IMR-90 (cell line): ENCODE measurements at regions not wholly inside any gene's neighbourhood (a gene's known extent, or its start where the extent isn't known, plus 50 kb on each side); places are given as distances from the start of the nearest gene placed in this dataset.

Source experiments
- ATAC-seq: fragments of 200-7000 bp; cut with Tn5 transposase; 2 replicates; pipeline ENCODE4 v1.9.1; 2020; ENCODE audit warnings: low read depth, mild to moderate bottlenecking, moderate library complexity
- BruUV-seq: library from RNA; stranded (reverse); fragments of 400-500 nt; replicated peaks from 2 replicates; lab custom pipeline; 2021; lab: Mats Ljungman, UMichigan
- CTCF ChIA-PET: fragments of 300-600 bp; formaldehyde crosslinking; extraction: SDS; loops from one replicate; lab custom pipeline; 2021; ENCODE audit warnings: antibody characterized with exemption; lab: Yijun Ruan, JAX
- POLR2A ChIA-PET: fragments of 300-600 bp; sonication (Branson Sonifier 250); formaldehyde crosslinking; loops from one replicate; lab custom pipeline; 2022; ENCODE audit warnings: antibody characterized with exemption; ENCODE audit not compliant: unreplicated experiment; lab: Charles Lee
- DNase-seq: peaks from one replicate; pipeline ENCODE4 v3.0.0; 2013
- H2AFZ ChIP-seq: replicated peaks from 2 replicates; pipeline ENCODE3; 2013; ENCODE audit warnings: low read length, mild to moderate bottlenecking; ENCODE audit not compliant: poor library complexity
- H2AK5ac ChIP-seq: 2 replicates; pipeline ENCODE4 v1.6.1; 2013; ENCODE audit warnings: low read depth, low read length, inconsistent platforms
- H2AK9ac ChIP-seq: replicated peaks from 2 replicates; pipeline ENCODE3; 2013; ENCODE audit warnings: mild to moderate bottlenecking, low read depth, low read length, moderate library complexity; ENCODE audit not compliant: poor library complexity
- H2BK120ac ChIP-seq: 2 replicates; pipeline ENCODE4 v1.6.1; 2013; ENCODE audit warnings: low read depth, low read length, inconsistent platforms
- H2BK15ac ChIP-seq: 3 replicates; pipeline ENCODE4 v1.6.1; 2013; ENCODE audit warnings: low read depth, low read length, inconsistent platforms
- H2BK20ac ChIP-seq: 2 replicates; pipeline ENCODE4 v1.6.1; 2013; ENCODE audit warnings: low read depth, mild to moderate bottlenecking, inconsistent platforms, low read length, moderate library complexity
- H2BK5ac ChIP-seq: 2 replicates; pipeline ENCODE4 v1.6.1; 2013; ENCODE audit warnings: mild to moderate bottlenecking, low read depth, low read length, inconsistent platforms; ENCODE audit not compliant: poor library complexity, severe bottlenecking
- H3K14ac ChIP-seq: replicated peaks from 2 replicates; pipeline ENCODE4 v1.6.1; 2013; ENCODE audit warnings: low read depth, low read length, inconsistent platforms
- H3K18ac ChIP-seq: 2 replicates; pipeline ENCODE4 v1.6.1; 2013; ENCODE audit warnings: low read depth, low read length, control low read depth
- H3K23ac ChIP-seq: 2 replicates; pipeline ENCODE4 v1.6.1; 2013; ENCODE audit warnings: low read depth, low read length, inconsistent platforms
- H3K27ac ChIP-seq: 2 replicates; pipeline ENCODE4 v1.5.1; 2013; ENCODE audit warnings: mild to moderate bottlenecking, control low read depth, low read length; ENCODE audit not compliant: insufficient read depth
- H3K27me3 ChIP-seq: 2 replicates; pipeline ENCODE4 v1.6.1; 2013; ENCODE audit warnings: low read length; ENCODE audit not compliant: control insufficient read depth, insufficient read depth
- H3K36me3 ChIP-seq: 2 replicates; pipeline ENCODE4 v1.6.1; 2013; ENCODE audit warnings: low read length, mixed read lengths; ENCODE audit not compliant: control insufficient read depth, insufficient read depth
- H3K4ac ChIP-seq: 2 replicates; pipeline ENCODE4 v1.6.1; 2013; ENCODE audit warnings: low read depth, low read length, inconsistent platforms
- H3K4me1 ChIP-seq: 2 replicates; pipeline ENCODE4 v1.6.1; 2013; ENCODE audit warnings: low read length, mixed read lengths; ENCODE audit not compliant: control insufficient read depth, insufficient read depth
- H3K4me2 ChIP-seq: 2 replicates; pipeline ENCODE4 v1.6.1; 2013; ENCODE audit warnings: low read depth, mild to moderate bottlenecking, control low read depth, low read length, moderate library complexity
- H3K4me3 ChIP-seq: 2 replicates; pipeline ENCODE4 v1.5.1; 2013; ENCODE audit warnings: low read depth, mild to moderate bottlenecking, control low read depth, low read length, moderate library complexity; ENCODE audit not compliant: insufficient read depth
- H3K56ac ChIP-seq: 2 replicates; pipeline ENCODE4 v1.6.1; 2013; ENCODE audit warnings: low read length, inconsistent platforms; ENCODE audit not compliant: insufficient read depth; ENCODE audit errors: extremely low read depth
- H3K79me1 ChIP-seq, 2 experiments: 2 replicates each; pipeline ENCODE4 v1.6.1; 2013; ENCODE audit warnings: low read length in 2 of 2, inconsistent platforms in 1 of 2, low read depth in 1 of 2
- H3K9ac ChIP-seq: 2 replicates; pipeline ENCODE4 v1.6.1; 2013; ENCODE audit warnings: low read depth, low read length, control low read depth
- H3K9me1 ChIP-seq: 2 replicates; pipeline ENCODE4 v1.6.1; 2013; ENCODE audit warnings: low read length, inconsistent platforms; ENCODE audit not compliant: insufficient read depth
- H3K9me3 ChIP-seq: 2 replicates; pipeline ENCODE4 v1.6.1; 2013; ENCODE audit warnings: low read length; ENCODE audit not compliant: control insufficient read depth, insufficient read depth
- H4K20me1 ChIP-seq: 2 replicates; pipeline ENCODE4 v1.6.1; 2013; ENCODE audit warnings: low read length, inconsistent platforms; ENCODE audit not compliant: insufficient read depth
- H4K5ac ChIP-seq: 2 replicates; pipeline ENCODE4 v1.6.1; 2013; ENCODE audit warnings: mild to moderate bottlenecking, low read depth, low read length, control low read depth
- H4K8ac ChIP-seq, 2 experiments: 2 replicates each; pipeline ENCODE4 v1.6.1; 2013; ENCODE audit warnings: low read depth in 2 of 2, low read length in 2 of 2, control low read depth in 1 of 2, inconsistent platforms in 1 of 2
- H4K91ac ChIP-seq: 2 replicates; pipeline ENCODE4 v1.6.1; 2013; ENCODE audit warnings: low read depth, low read length, inconsistent platforms; ENCODE audit not compliant: insufficient read depth
- CEBPB ChIP-seq: IDR thresholded peaks from 2 replicates; pipeline ENCODE4 v1.6.1; 2012; ENCODE audit warnings: low read depth, low read length, improper control_type of control experiment
- CHD1 ChIP-seq: IDR thresholded peaks from 2 replicates; pipeline ENCODE4 v1.6.1; 2012; ENCODE audit warnings: low read depth, low read length, improper control_type of control experiment
- FOS ChIP-seq: fragments of 150-350 bp; IDR thresholded peaks from 2 replicates; pipeline ENCODE4 v1.6.1; 2016; ENCODE audit warnings: low read depth, low read length
- MAZ ChIP-seq: IDR thresholded peaks from 2 replicates; pipeline ENCODE4 v1.6.1; 2012; ENCODE audit warnings: low read depth, mild to moderate bottlenecking, low read length, improper control_type of control experiment, moderate library complexity, borderline replicate concordance
- MXI1 ChIP-seq: IDR thresholded peaks from 2 replicates; pipeline ENCODE4 v1.6.1; 2012; ENCODE audit warnings: low read depth, mild to moderate bottlenecking, low read length, moderate library complexity, borderline replicate concordance
- NFE2L2 ChIP-seq: fragments of 150-350 bp; IDR thresholded peaks from 2 replicates; pipeline ENCODE4 v1.6.1; 2016; ENCODE audit warnings: low read depth, mild to moderate bottlenecking, low read length
- POLR2A ChIP-seq: IDR thresholded peaks from 2 replicates; pipeline ENCODE4 v1.6.1; 2012; ENCODE audit warnings: mild to moderate bottlenecking, low read depth, low read length
- WGBS, 2 experiments: methylation state at CpG; one replicate each; pipeline versions ENCODE4 v1.1.5 to v1.1.7; 2013; ENCODE audit warnings: missing lambda C conversion rate in 2 of 2; ENCODE audit not compliant: insufficient read length in 1 of 2; ENCODE audit errors: extremely low coverage in 2 of 2; 5-methylcytosine and 5-hydroxymethylcytosine counted together
- dilution Hi-C: fragments of 300-500 bp; cut with HindIII; formaldehyde crosslinking; loops from one replicate; pipeline ENCODE4 v1.14.3; 2018; ENCODE audit warnings: low sequenced_read_pairs; ENCODE audit not compliant: unreplicated experiment
- in situ Hi-C: fragments of 300-500 bp; cut with MboI; formaldehyde crosslinking; loops from 3 replicates; pipeline ENCODE4 v1.14.3; 2019; ENCODE audit warnings: low sequenced_read_pairs, inconsistent platforms, mixed read lengths
- intact Hi-C: fragments of 100-400 bp; cut with micrococcal nuclease; formaldehyde crosslinking; loops from 2 replicates; pipeline ENCODE4 v1.10.0; 2022
- TF ChIP-seq, protein P1 (sequence below): conservative IDR thresholded peaks from 2 replicates; pipeline ENCODE4 v1.5.1; 2012; ENCODE audit warnings: mild to moderate bottlenecking, low read depth, low read length, improper control_type of control experiment
- TF ChIP-seq, protein P2 (sequence below): fragments of 150-350 bp; IDR thresholded peaks from 2 replicates; pipeline ENCODE4 v1.6.1; 2017; ENCODE audit warnings: mild to moderate bottlenecking, antibody characterized with exemption, low read length, low read depth
- TF ChIP-seq, protein P3 (sequence below): fragments of 150-350 bp; IDR thresholded peaks from 2 replicates; pipeline ENCODE4 v1.6.1; 2016; ENCODE audit warnings: low read depth, mild to moderate bottlenecking, low read length, moderate library complexity, borderline replicate concordance

DNA sequence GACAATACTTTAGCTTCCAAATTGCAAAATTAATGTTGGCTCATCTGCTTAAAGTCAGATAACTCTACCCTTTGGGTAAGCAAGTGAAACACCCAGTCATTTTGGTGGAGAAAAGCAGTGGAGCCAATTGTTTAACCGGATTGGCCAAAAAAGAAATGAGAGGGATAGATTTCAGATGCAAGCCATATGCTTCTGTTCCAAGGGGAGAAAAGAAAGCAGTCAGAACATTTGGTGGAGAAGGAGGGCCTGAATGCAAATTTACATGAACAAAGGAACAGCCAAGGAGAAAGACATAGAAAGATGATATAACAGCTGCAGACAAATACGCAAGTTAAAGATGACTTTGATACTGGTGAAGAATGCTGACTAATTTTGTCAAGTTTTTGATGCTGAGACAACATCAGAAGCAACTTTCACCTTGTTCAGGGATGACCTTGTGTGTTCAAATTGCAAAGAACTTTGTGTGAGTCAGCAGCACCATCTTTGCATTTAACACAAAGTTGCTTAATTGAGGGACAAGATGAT is 173.1 kb downstream of the TGFB2 start:
- intact Hi-C loops (no loop called here), in situ Hi-C loops (no loop called here), dilution Hi-C loops (no loop called here)
- no peak overlapping the region for H3K9ac ChIP-seq
- H3K4me1 ChIP-seq: 0 out of 2 replicates have a peak, but pooled peaks cover 1% of the 10 kb centered on the region
- no peak overlapping the region for H3K4me2 ChIP-seq
- H2AK5ac ChIP-seq: no peak overlapping the region
- H4K5ac ChIP-seq: no peak overlapping the region
- H2BK5ac ChIP-seq: no peak overlapping the region
- DNase-seq (no peak), ATAC-seq (no peak)
- no peak overlapping the region for H2BK20ac ChIP-seq
- no peaks in the 10 kb centered on the region for H3K36me3 ChIP-seq
- H3K79me1 ChIP-seq: no peaks in the 10 kb centered on the region
- no peak overlapping the region for H3K4me3 ChIP-seq
- no peaks in the 10 kb centered on the region for H3K9me3 ChIP-seq
- no peak overlapping the region for H2AK9ac ChIP-seq
- H3K27me3 ChIP-seq: no peaks in the 10 kb centered on the region
- no peaks in the 10 kb centered on the region for H3K9me1 ChIP-seq
- no peak overlapping the region for H3K56ac ChIP-seq
- H3K23ac ChIP-seq: no peak overlapping the region; the same call in 1 of the 2 replicates
- H3K18ac ChIP-seq: no peak overlapping the region
- H3K4ac ChIP-seq: no peak overlapping the region
- BruUV-seq: no TSS peak
- no peak overlapping the region for H2AFZ ChIP-seq
- no peak for TF ChIP-seq CEBPB
- TF ChIP-seq MXI1: no peak
- TF ChIP-seq CHD1: no peak
- TF ChIP-seq POLR2A: no peak
- TF ChIP-seq, protein P1, sequence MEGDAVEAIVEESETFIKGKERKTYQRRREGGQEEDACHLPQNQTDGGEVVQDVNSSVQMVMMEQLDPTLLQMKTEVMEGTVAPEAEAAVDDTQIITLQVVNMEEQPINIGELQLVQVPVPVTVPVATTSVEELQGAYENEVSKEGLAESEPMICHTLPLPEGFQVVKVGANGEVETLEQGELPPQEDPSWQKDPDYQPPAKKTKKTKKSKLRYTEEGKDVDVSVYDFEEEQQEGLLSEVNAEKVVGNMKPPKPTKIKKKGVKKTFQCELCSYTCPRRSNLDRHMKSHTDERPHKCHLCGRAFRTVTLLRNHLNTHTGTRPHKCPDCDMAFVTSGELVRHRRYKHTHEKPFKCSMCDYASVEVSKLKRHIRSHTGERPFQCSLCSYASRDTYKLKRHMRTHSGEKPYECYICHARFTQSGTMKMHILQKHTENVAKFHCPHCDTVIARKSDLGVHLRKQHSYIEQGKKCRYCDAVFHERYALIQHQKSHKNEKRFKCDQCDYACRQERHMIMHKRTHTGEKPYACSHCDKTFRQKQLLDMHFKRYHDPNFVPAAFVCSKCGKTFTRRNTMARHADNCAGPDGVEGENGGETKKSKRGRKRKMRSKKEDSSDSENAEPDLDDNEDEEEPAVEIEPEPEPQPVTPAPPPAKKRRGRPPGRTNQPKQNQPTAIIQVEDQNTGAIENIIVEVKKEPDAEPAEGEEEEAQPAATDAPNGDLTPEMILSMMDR: no peak
- TF ChIP-seq, protein P2, sequence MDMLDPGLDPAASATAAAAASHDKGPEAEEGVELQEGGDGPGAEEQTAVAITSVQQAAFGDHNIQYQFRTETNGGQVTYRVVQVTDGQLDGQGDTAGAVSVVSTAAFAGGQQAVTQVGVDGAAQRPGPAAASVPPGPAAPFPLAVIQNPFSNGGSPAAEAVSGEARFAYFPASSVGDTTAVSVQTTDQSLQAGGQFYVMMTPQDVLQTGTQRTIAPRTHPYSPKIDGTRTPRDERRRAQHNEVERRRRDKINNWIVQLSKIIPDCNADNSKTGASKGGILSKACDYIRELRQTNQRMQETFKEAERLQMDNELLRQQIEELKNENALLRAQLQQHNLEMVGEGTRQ: no peak
- no peak for TF ChIP-seq MAZ
- TF ChIP-seq FOS: no peak
- no peak for TF ChIP-seq NFE2L2
- TF ChIP-seq, protein P3, sequence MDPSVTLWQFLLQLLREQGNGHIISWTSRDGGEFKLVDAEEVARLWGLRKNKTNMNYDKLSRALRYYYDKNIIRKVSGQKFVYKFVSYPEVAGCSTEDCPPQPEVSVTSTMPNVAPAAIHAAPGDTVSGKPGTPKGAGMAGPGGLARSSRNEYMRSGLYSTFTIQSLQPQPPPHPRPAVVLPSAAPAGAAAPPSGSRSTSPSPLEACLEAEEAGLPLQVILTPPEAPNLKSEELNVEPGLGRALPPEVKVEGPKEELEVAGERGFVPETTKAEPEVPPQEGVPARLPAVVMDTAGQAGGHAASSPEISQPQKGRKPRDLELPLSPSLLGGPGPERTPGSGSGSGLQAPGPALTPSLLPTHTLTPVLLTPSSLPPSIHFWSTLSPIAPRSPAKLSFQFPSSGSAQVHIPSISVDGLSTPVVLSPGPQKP: no peak
- no peaks in the 10 kb centered on the region for H4K20me1 ChIP-seq
- H2BK15ac ChIP-seq: no peak overlapping the region; the same call in 1 of the 3 replicates
- ChIA-PET CTCF (interaction anchor here (0.6 kb wide), 1 partner anchor 305 kb away, joined by 3 read pairs; no protein-coding TSS in a partner anchor), POLR2A (no interaction called here)
- H3K14ac ChIP-seq: no peak overlapping the region
- no peak overlapping the region for H4K91ac ChIP-seq
- H4K8ac ChIP-seq: no peak overlapping the region
- no peak overlapping the region for H2BK120ac ChIP-seq
- H3K27ac ChIP-seq: no peak overlapping the region
- WGBS, 2 experiments: no CpG with 5 or more reads among the region's 2 CpGs
